Aorta (tissue), 5 donors: ENCODE measurements at regions not wholly inside any gene's neighbourhood (a gene's known extent, or its start where the extent isn't known, plus 50 kb on each side); places are given as distances from the start of the nearest gene placed in this dataset.
A peak's percentile ranks its signal among the peaks of the same experiment; 100 is the strongest.
"Not testable (repeated sequence)": the region's sequence is repeated elsewhere in the genome, so short reads cannot be mapped to it uniquely, and the experiment has no call there.

Experiments used
- ATAC-seq: fragments of 200-7000 bp; cut with Tn5 transposase; one replicate; pipeline ENCODE4 v1.9.1; 2022; ENCODE audit warnings: moderate library complexity; ENCODE audit not compliant: low FRiP score
- DNase-seq, 2 donors: peaks; one replicate each; pipeline ENCODE4 v3.0.0-alpha.2; 2020
- H3K27ac ChIP-seq, 2 donors: one replicate each; pipeline ENCODE4 v1.5.1; 2013; ENCODE audit warnings: low read length in 2 of 2, mild to moderate bottlenecking in 2 of 2, moderate library complexity in 2 of 2, control low read depth in 1 of 2, inconsistent platforms in 1 of 2, low read depth in 1 of 2
- H3K27me3 ChIP-seq, 2 donors: one replicate each; pipeline ENCODE4 v1.6.1; 2013; ENCODE audit warnings: control low read depth in 1 of 2, low read length in 1 of 2, mild to moderate bottlenecking in 1 of 2, moderate library complexity in 1 of 2; ENCODE audit not compliant: insufficient read depth in 2 of 2, control insufficient read depth in 1 of 2
- H3K36me3 ChIP-seq, 2 donors: one replicate each; pipeline ENCODE4 v1.6.1; 2013; ENCODE audit warnings: control low read depth in 1 of 2, low read length in 1 of 2, mild to moderate bottlenecking in 1 of 2; ENCODE audit not compliant: insufficient read depth in 2 of 2, control insufficient read depth in 1 of 2
- H3K4me1 ChIP-seq, 2 donors: one replicate each; pipeline ENCODE4 v1.6.1; 2013; ENCODE audit warnings: low read length in 2 of 2, control low read depth in 1 of 2, mild to moderate bottlenecking in 1 of 2, moderate library complexity in 1 of 2; ENCODE audit not compliant: insufficient read depth in 2 of 2, control insufficient read depth in 1 of 2
- H3K4me3 ChIP-seq, 2 donors: one replicate each; pipeline ENCODE4 v1.5.1; 2013; ENCODE audit warnings: low read length in 2 of 2, control low read depth in 1 of 2, mild to moderate bottlenecking in 1 of 2
- H3K9me3 ChIP-seq: one replicate; pipeline ENCODE4 v1.6.1; 2013; ENCODE audit warnings: mild to moderate bottlenecking, low read length; ENCODE audit not compliant: control insufficient read depth
- WGBS, 2 donors: extraction: QIAGEN DNeasy Blood & Tissue Kit; methylation state at CpG; one replicate each; pipeline ENCODE4 v1.1.7; 2013; 5-methylcytosine and 5-hydroxymethylcytosine counted together
- intact Hi-C, 2 donors: fragments of 100-400 bp; cut with DNase I; formaldehyde crosslinking; loops; one replicate each; pipeline versions ENCODE4 v1.14.2 to v1.15.0; 2022
- donor health status: healthy with polysubstance abuse.
- donor health status: Bipolar disorder and iron deficiency.
- donor health status: DM: no; HTN: no; CAD: no.
- donor health status: DM: no; HTN: no; CAD: no.
- donor health status: DM: yes; HTN: yes; CAD: no.

DNA sequence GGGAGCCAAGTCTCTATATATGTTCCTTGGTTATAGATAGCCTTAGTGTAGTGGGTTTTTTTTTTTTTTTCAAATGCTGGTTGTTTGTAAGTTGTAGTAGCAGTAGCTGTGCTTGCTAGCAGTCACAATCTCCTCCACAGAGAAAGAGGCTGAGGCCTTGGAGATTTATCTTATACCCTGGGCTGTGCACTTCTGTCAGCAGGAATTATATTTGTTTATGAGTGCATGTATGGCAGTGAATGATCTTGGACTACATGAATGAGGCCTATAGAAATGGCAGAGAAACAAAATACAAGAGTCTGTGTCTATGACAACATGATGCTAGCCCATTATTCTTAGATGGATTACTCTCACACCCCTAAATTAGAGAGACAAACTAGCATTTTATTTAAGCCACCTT is 1674.2 kb upstream of the ADGRL3 start:
- Histone ChIP-seq H3K4me3 (no peak overlapping the region), H3K9me3 (no peaks in the 10 kb centered on the region), H3K4me1 (no peaks in the 10 kb centered on the region), H3K27me3 (peaks cover 0 to 2% of the 10 kb centered on the region in 2 donors), H3K36me3 (no peaks in the 10 kb centered on the region), H3K27ac (no peak overlapping the region)
- DNase-seq (no peak), ATAC-seq (no peak)
- intact Hi-C loops = no loop called here

DNA sequence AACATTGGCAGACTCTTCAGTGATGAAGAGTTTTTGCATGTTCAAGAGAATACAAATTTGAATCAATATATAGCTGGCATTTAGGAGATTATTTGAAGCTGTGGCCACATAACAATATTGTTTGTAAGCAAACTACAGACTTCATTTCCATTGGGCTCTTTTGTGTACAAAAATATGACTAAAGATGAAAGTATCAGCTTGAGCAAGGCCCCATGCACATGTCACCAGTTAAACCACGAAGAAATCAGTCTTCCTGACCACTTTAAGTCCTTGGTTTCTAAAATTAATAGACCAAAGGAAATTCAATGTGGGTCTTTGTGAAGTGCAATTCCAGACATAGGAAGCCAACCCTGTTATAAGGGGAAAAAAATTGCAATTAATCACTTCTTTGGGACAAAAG is 1664.6 kb upstream of the ADGRL3 start:
- Histone ChIP-seq H3K4me3 (no peak overlapping the region), H3K36me3 (no peaks in the 10 kb centered on the region), H3K4me1 (no peaks in the 10 kb centered on the region), H3K27me3 (no peaks in the 10 kb centered on the region), H3K27ac (no peak overlapping the region), H3K9me3 (no peaks in the 10 kb centered on the region)
- intact Hi-C loops = no loop called here
- ATAC-seq (no peak), DNase-seq (no peak)
- 50 to 63% methylated on average over 1 of the region's 1 CpG for WGBS, 2 donors

DNA sequence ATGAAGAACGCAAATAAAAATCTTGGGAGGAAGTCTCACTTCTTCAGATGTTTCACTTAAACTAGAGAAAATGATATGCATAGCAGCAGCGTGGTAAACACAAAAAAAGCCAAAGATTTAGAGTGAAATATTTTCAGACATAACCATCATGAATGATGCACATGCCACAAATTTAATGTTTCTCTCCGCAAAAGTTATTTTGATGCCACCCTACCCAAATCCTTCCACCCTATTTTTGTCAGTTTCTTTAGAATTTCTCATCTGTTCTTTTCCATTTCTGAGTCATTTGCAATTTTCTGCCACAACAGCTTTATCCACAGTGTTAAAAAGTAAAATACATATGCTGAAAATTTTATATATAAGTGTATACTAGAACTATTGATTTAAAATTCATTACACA is 1663.7 kb upstream of the ADGRL3 start:
- H3K36me3 ChIP-seq = no peaks in the 10 kb centered on the region
- DNase-seq (no peak), ATAC-seq (no peak)
- no peaks in the 10 kb centered on the region for H3K9me3 ChIP-seq
- H3K27ac ChIP-seq = no peak overlapping the region
- no peak overlapping the region for H3K4me3 ChIP-seq
- no peaks in the 10 kb centered on the region for H3K4me1 ChIP-seq
- WGBS, 2 donors = 83 to 90% methylated on average over 3 of the region's 3 CpGs
- intact Hi-C loops = no loop called here
- no peaks in the 10 kb centered on the region for H3K27me3 ChIP-seq

DNA sequence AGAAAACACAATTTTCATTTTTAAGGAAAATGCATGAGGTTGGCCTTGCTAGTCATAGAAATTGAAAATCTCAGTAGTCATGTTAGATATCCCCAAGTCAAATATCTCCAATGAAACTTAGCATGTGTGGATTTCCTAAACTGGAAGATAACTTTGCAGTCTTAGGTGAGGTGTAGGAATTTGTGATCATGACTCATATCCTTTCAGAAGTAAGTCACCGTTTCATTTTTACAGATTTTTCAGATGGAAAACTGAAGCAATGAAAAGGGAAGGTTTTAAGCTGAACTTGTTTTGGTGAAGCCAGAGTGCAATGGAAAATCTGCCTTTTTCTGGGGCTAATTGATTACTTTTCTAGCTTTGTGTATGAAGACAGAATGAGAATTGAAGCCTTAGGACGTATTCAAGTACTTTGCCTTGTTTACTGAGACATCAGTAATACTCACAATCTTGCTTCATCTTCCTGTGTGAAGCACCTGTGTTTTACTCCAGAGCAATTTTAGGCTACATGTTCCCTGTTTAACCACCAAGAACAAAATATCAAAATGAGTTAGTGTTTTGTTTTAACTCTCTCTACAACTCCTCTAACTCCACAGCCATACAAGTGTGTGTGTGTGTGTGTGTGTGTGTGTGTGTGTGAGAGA is 1662.8 kb upstream of the ADGRL3 start:
- no peak for ATAC-seq
- 53 to 56% methylated on average over 2 of the region's 2 CpGs for WGBS, 2 donors

DNA sequence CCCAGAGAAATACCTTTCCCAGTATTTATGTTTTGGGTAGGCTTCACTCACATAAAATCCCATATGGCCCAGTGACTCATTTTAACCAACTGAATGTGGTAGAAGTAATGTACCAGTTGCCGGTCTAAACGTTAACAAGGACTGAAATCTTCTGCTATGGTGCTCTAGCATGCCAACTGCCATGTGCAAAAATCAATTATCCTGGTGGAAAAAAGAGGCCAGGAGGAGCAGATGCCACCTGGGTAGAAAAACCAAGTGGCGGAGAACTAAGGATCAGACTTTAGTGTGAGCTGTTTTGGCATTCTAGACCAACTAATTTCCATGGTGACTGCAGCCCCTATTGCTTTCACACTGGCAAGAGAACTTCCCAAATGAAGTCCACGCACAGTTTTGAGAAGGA is 1660.7 kb upstream of the ADGRL3 start:
- H3K27ac ChIP-seq = no peak overlapping the region
- H3K36me3 ChIP-seq = no peaks in the 10 kb centered on the region
- no peaks in the 10 kb centered on the region for H3K4me1 ChIP-seq
- ATAC-seq = no peak
- WGBS, 2 donors = 90% methylated on average over 4 of the region's 4 CpGs
- intact Hi-C loops = no loop called here
- DNase-seq = no peak
- H3K27me3 ChIP-seq = no peaks in the 10 kb centered on the region
- no peaks in the 10 kb centered on the region for H3K9me3 ChIP-seq
- H3K4me3 ChIP-seq = no peak overlapping the region

More for the DNA sequence above, 1662.8 kb upstream of the ADGRL3 start:
- no peaks in the 10 kb centered on the region for H3K4me1 ChIP-seq
- intact Hi-C loops = no loop called here
- H3K27me3 ChIP-seq = no peaks in the 10 kb centered on the region
- no peak for DNase-seq
- no peak overlapping the region for H3K27ac ChIP-seq
- H3K4me3 ChIP-seq = no peak overlapping the region
- H3K9me3 ChIP-seq = no peaks in the 10 kb centered on the region
- H3K36me3 ChIP-seq = no peaks in the 10 kb centered on the region

DNA sequence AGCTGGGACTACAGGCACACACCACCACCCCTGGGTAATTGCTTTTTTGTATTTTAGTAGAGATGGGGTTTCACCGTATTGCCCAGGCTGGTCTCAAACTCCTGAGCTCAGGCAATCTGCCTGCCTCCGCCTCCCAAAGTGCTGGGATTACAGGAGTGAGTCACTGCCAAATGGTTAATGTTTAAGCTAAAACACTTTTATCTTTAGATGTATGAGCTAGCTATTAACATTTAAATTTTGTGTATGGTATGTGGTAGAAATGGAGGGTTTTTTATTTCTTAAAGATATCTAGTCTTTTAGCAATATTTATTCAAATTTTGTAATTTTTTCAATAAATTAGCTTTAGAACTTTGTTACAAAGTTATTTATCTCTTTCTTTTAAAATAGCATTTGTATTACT is 1659.8 kb upstream of the ADGRL3 start:
- Histone ChIP-seq H3K27me3 (no peaks in the 10 kb centered on the region), H3K4me3 (no peak overlapping the region), H3K9me3 (no peaks in the 10 kb centered on the region), H3K36me3 (no peaks in the 10 kb centered on the region), H3K4me1 (no peaks in the 10 kb centered on the region), H3K27ac (no peak overlapping the region)
- ATAC-seq (no peak), DNase-seq (no peak)
- intact Hi-C loops = no loop called here
- 69 to 78% methylated on average over 2 of the region's 2 CpGs for WGBS, 2 donors

DNA sequence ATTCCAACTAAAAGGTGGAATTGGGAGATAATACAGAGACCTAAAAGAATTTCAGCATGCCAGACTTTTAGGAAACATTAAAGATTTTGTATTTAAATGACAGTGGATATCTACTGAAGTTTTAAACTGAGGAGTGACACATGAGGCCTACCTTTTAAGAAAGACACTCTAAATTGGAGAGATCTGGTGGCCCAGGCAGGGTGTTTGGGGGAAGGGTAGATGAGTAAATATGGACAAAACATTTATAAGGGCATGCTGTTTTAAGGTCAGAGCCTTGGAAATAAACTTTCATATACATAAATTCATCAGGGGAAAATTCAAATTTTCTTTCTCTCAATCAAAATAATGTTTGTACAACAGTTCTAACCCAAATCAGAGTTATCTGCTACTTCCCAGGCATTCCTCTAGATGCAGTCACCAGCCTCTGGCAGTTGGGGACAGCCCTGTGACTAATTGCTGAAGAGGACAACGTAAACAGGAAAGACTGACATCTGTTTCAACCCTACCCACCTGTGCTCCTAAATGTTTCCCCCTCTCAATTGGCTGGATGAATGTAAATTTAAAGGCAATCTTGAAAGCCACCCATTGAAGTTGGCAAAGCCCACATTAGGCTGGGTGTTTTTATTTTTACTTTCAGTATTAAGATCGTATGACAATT is 1646.9 kb upstream of the ADGRL3 start:
- WGBS, 2 donors = 18 to 25% methylated on average over 2 of the region's 2 CpGs
- DNase-seq = no peak
- Histone ChIP-seq H3K4me3 (peak overlapping the region; percentile 40 to 58), H3K27ac (no peak overlapping the region), H3K4me1 (no peaks in the 10 kb centered on the region), H3K27me3 (no peaks in the 10 kb centered on the region), H3K36me3 (no peaks in the 10 kb centered on the region), H3K9me3 (no peaks in the 10 kb centered on the region)
- no peak for ATAC-seq
- intact Hi-C loops = no loop called here

DNA sequence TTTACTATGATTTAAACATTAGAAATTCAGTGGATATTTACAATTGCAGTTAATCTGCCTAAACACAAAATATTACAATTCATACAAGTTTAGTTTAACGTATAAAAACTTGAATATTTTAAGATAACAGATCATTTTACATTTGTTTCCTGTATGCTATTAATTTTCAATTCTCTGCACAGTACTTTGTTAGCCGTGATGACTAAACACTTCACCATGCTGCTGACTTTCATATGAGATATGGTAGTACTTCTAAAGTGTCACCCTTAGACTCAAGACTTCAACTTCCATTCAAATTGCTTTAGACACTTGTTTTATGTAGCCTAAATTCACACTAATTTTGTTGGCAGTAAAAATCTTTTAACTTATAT is 1646.4 kb upstream of the ADGRL3 start:
- DNase-seq (no peak), ATAC-seq (no peak)
- H3K36me3 ChIP-seq = no peaks in the 10 kb centered on the region
- no peak overlapping the region for H3K27ac ChIP-seq
- H3K9me3 ChIP-seq = no peaks in the 10 kb centered on the region
- H3K27me3 ChIP-seq = no peaks in the 10 kb centered on the region
- no peaks in the 10 kb centered on the region for H3K4me1 ChIP-seq
- peak overlapping the region; percentile 40 to 58 for H3K4me3 ChIP-seq
- WGBS, 2 donors = 7 to 10% methylated on average over 2 of the region's 2 CpGs
- intact Hi-C loops = no loop called here

DNA sequence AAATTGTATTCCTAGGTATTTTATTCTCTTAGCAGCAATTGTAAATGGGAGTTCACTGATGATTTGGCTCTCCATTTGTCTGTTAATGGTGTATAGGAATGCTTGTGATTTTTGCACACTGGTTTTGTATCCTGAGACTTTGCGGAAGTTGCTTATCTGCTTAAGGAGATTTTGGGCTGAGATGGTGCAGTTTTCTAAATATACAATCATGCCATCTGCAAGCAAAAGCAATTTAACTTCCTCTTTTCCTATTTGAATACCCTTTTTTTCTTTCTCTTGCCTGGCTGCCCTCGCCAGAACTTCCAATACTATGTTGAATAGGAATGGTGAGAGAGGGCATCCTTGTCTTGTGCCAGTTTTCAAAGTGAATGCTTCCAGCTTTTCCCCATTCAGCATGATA is 1643.9 kb upstream of the ADGRL3 start:
- H3K27ac ChIP-seq, intact Hi-C loops, ATAC-seq, DNase-seq, H3K4me1 ChIP-seq, H3K27me3 ChIP-seq, H3K4me3 ChIP-seq, H3K9me3 ChIP-seq, H3K36me3 ChIP-seq: not testable (repeated sequence)
- 83 to 89% methylated on average over 2 of the region's 2 CpGs for WGBS, 2 donors
